HG03432 (cell line): ENCODE measurements at regions not wholly inside any gene's neighbourhood (a gene's known extent, or its start where the extent isn't known, plus 50 kb on each side); places are given as distances from the start of the nearest gene placed in this dataset.
"Not testable (repeated sequence)": the region's sequence is repeated elsewhere in the genome, so short reads cannot be mapped to it uniquely, and the experiment has no call there.

Experiments used
- ATAC-seq: cut with Tn5 transposase; IDR thresholded peaks from one replicate; pipeline ENCODE4 v1.9.1; 2021; ENCODE audit warnings: mild to moderate bottlenecking, moderate library complexity; ENCODE audit not compliant: unreplicated experiment

- ATAC-seq = not testable (repeated sequence)
Measured at GRCh38 chr16:33710696-33711087, 251.3 kb downstream of the TP53TG3F start.

GRCh38 chr16:33711616-33712015, 252.2 kb downstream of the TP53TG3F start:
- ATAC-seq = not testable (repeated sequence)

GRCh38 chr16:33712308-33712707, 252.9 kb downstream of the TP53TG3F start:
- not testable (repeated sequence) for ATAC-seq

- ATAC-seq = not testable (repeated sequence)
Measured at GRCh38 chr16:33712851-33713709, 253.7 kb downstream of the TP53TG3F start.

- not testable (repeated sequence) for ATAC-seq
Measured at GRCh38 chr16:33713710-33714538, 254.5 kb downstream of the TP53TG3F start.

- not testable (repeated sequence) for ATAC-seq
Measured at GRCh38 chr16:33731167-33731566, 271.8 kb downstream of the TP53TG3F start.

GRCh38 chr16:33734650-33735049, 275.2 kb downstream of the TP53TG3F start:
- ATAC-seq = not testable (repeated sequence)

GRCh38 chr16:33766869-33767765, 307.7 kb downstream of the TP53TG3F start:
- ATAC-seq = not testable (repeated sequence)

- not testable (repeated sequence) for ATAC-seq
Measured at GRCh38 chr16:33768710-33769109, 309.3 kb downstream of the TP53TG3F start.

- ATAC-seq = not testable (repeated sequence)
Measured at GRCh38 chr16:33769180-33769846, 309.9 kb downstream of the TP53TG3F start.

- not testable (repeated sequence) for ATAC-seq
Measured at GRCh38 chr16:33770478-33770877, 311.1 kb downstream of the TP53TG3F start.

GRCh38 chr16:33771211-33771610, 311.8 kb downstream of the TP53TG3F start:
- not testable (repeated sequence) for ATAC-seq

- not testable (repeated sequence) for ATAC-seq
Measured at GRCh38 chr16:33773966-33774365, 314.6 kb downstream of the TP53TG3F start.

- not testable (repeated sequence) for ATAC-seq
Measured at GRCh38 chr16:33774724-33775123, 315.3 kb downstream of the TP53TG3F start.

- not testable (repeated sequence) for ATAC-seq
Measured at GRCh38 chr16:33816328-33816944, 357.0 kb downstream of the TP53TG3F start.

GRCh38 chr16:33824736-33825135, 365.3 kb downstream of the TP53TG3F start:
- ATAC-seq = not testable (repeated sequence)

- not testable (repeated sequence) for ATAC-seq
Measured at GRCh38 chr16:33827522-33827921, 368.1 kb downstream of the TP53TG3F start.

GRCh38 chr16:33839157-33839556, 379.7 kb downstream of the TP53TG3F start:
- ATAC-seq = not testable (repeated sequence)

GRCh38 chr16:33844533-33844932, 385.1 kb downstream of the TP53TG3F start:
- not testable (repeated sequence) for ATAC-seq
